ENCODE measurements at regions not wholly inside any gene's neighbourhood (a gene's known extent, or its start where the extent isn't known, plus 50 kb on each side); places are given as distances from the start of the nearest gene placed in this dataset.

DNA sequence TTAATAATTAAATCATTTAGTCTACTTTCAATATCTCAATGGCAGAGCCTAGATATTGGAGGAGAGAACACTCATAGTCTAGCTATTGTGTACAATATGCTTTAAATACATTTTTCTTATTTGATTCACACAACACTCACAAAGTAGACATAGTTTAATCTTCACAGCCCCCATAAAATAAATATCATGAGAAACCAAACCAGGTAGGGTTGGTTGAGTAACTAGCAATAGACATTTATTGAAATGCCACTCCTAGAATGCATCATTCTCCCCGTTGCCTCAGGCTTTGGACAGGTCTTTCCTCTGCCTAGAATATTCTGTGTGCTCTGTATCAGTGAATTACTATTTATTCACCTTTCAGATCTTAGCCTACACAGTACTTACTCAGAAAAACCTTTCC is 141.9 kb downstream of the CEMIP2 start:
- TF ChIP-seq, protein P1, sequence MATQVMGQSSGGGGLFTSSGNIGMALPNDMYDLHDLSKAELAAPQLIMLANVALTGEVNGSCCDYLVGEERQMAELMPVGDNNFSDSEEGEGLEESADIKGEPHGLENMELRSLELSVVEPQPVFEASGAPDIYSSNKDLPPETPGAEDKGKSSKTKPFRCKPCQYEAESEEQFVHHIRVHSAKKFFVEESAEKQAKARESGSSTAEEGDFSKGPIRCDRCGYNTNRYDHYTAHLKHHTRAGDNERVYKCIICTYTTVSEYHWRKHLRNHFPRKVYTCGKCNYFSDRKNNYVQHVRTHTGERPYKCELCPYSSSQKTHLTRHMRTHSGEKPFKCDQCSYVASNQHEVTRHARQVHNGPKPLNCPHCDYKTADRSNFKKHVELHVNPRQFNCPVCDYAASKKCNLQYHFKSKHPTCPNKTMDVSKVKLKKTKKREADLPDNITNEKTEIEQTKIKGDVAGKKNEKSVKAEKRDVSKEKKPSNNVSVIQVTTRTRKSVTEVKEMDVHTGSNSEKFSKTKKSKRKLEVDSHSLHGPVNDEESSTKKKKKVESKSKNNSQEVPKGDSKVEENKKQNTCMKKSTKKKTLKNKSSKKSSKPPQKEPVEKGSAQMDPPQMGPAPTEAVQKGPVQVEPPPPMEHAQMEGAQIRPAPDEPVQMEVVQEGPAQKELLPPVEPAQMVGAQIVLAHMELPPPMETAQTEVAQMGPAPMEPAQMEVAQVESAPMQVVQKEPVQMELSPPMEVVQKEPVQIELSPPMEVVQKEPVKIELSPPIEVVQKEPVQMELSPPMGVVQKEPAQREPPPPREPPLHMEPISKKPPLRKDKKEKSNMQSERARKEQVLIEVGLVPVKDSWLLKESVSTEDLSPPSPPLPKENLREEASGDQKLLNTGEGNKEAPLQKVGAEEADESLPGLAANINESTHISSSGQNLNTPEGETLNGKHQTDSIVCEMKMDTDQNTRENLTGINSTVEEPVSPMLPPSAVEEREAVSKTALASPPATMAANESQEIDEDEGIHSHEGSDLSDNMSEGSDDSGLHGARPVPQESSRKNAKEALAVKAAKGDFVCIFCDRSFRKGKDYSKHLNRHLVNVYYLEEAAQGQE (IDR thresholded peaks at IDR 0.05; ENCODE audit: insufficient read depth in 1 of 2, low read depth in 2 of 2, low read length in 2 of 2): no peak
- TF ChIP-seq POLR2AphosphoS5 (IDR thresholded peaks at IDR 0.05; ENCODE audit: low read depth, low read length) (no peak), FOXP2 (optimal IDR thresholded peaks at IDR 0.05; ENCODE audit: borderline replicate concordance, extremely low read depth, extremely low read length, insufficient read depth) (no peak), SIN3A (IDR thresholded peaks at IDR 0.05; ENCODE audit: borderline replicate concordance, insufficient read depth, low read length) (no peak), TAF1 (IDR thresholded peaks at IDR 0.05; ENCODE audit: borderline replicate concordance, insufficient read depth, low read length) (no peak)

Measured in PFSK-1 (cell line).